ENCODE measurements at regions not wholly inside any gene's neighbourhood (a gene's known extent, or its start where the extent isn't known, plus 50 kb on each side); places are given as distances from the start of the nearest gene placed in this dataset.

- no peak for DNase-seq
Measured at GRCh38 chr19:30155381-30156200, 213.6 kb downstream of the URI1 start.

GRCh38 chr19:30156646-30157045 is 214.6 kb downstream of the URI1 start:
- no peak for DNase-seq

DNA sequence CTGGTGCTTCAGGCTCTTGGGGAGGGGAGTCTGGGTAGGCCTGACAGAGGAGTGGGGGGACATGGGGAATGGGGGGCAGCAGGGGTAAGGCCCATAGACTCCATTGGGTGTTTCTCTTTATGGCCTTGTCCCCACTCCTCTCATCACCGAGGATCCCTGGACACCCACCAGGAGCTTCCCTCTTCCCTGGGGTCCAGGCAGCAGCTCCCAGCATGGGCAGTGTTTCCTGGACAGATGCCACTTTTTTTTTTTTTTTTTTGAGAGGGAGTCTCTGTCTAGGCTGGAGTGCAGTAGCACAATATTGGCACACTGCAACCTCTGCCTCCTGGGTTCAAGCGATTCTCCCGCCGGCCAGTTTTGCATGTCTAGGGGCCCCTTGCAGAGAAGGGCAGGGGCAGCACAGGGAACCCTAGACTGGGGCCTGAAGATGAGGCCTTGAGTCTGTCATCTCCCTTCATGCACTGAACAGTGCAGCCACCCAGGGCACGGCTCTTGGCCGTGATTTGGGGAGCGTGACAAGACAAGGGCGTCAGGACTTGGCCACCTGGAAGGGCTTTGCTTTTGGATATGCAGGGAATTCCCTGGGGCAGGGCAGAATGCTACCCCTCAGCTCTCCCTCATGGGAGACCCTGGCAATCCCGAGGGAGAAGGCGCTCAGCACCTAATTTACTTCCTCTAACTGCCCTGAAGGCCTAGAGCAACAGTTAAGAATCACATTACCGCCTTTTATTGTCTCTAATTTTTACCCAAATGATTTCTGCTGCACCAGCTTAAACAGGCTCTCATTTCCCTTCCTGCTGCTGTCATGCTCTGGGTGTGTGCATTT is 213.9 kb upstream of the ZNF536 start:
- DNase-seq, result no peak

DNA sequence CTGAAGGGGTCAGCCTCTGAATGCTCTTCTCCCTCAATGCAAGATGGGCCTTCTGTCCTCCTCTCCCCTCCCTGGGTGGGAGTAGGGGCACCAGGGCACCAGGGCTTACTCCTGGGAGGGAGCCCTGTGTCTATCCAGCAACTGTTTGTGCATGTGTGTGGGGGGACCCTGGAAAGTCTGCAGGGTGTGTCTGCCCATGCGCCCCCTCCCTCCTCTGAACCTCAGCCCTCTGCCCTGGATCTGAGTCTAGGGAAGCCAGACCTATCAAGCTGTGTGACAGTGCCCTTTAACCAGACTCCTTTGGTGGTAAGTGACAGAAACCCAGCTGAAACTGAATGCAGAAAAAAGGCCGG is 213.3 kb upstream of the ZNF536 start:
- no peak for DNase-seq

- DNase-seq, result no peak
Measured at GRCh38 chr19:30159636-30160035, 212.5 kb upstream of the ZNF536 start.

- DNase-seq, result no peak
Measured at GRCh38 chr19:30160426-30160825, 211.8 kb upstream of the ZNF536 start.

DNA sequence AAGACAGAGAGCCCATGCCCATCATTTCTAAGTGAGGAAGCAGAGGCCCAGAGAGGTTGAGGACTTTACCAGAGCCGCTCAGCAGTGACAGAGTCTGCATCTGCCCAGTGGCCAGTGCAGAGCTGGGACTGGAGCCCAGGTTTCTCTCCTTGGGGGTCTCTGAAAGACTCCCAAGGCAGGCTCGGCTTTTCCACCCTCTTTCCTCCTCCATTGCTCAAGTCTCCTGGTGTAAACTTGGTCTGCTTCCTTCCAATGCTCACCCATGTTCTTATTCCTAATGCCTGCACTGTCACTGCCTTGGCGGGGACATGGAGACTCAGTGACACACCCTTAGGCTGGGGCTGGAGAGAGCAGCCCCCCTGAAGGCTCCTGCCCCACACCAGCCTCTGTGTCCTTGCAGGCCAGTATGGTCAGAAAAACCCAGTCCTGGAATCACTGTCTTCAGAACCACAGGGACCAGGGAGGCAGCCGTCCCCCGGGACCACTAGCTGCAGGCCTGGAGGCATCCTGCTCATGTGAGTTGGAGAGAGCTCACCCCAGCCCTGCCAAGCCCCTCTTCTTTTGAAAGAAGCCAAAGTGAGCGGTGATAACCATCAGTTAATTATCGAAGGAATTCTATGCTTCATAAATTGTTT is 211.0 kb upstream of the ZNF536 start:
- DNase-seq, result no peak

DNA sequence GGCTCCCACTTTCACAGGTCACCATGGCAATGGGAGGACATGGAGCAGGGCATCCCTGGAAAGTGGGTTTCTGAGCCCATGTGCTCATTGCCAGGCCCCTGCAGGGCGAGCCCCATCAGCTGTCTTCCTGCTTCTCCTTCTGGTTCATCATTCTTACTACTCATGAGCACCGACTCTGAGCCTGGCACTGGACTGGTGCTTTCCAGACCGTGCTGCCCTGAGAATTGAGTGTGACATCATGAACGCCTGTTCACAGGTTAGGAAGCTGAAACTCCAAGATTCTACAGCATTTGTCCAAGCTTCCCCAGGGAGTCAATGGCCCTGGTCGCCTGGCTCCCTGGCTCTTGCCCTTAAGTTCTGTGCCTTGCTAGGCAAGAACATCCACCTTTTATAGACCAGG is 210.4 kb upstream of the ZNF536 start:
- no peak for DNase-seq

GRCh38 chr19:30162718-30163117 is 209.5 kb upstream of the ZNF536 start:
- DNase-seq, result no peak

DNA sequence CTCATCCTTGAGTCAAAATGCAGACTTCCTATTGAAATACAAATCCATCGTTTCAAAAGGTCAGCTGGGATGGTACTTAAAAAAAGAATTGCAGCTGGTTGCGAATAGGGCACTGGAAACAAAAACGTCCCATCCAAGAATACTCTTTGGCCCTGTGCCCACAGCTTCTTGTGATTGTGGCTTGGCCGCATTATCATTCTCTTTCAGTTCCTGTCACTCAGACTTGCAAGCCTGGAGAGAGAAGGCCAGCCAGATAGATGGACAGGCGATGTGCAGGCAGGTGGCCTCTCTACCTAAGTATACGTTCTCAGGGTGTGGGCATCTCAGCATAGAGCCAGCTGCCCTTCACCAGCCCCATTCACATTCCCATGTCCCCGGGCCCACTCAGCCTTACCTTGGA is 208.5 kb upstream of the ZNF536 start:
- DNase-seq, result no peak

DNA sequence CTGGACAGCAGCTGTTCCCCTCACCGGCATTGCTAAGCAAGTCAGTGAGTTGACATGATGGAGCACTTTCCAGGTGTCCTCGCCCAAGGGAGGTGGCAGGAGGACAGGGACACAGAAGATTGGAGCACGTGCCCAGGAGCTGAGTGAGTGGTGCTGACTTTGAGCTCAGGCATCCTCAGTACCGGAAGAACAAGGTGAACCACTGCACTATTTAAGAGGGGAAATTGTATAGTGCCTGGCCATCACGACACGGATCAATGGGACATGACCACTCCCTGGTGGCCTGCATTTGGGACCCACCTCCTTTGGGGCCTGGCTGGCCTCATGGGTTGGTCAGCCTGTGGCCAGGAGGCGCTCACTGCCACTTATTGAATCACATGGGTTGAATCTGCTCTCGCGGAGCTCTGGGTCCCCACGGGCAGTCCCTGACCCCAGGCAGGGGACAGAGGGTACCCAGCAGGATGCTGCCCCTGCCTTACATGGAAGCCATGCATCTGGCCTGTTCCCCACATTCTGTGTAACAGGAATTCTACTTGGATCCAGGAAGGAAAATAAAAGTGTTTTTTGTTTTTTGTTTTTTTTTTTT is 206.9 kb upstream of the ZNF536 start:
- no peak for DNase-seq

DNA sequence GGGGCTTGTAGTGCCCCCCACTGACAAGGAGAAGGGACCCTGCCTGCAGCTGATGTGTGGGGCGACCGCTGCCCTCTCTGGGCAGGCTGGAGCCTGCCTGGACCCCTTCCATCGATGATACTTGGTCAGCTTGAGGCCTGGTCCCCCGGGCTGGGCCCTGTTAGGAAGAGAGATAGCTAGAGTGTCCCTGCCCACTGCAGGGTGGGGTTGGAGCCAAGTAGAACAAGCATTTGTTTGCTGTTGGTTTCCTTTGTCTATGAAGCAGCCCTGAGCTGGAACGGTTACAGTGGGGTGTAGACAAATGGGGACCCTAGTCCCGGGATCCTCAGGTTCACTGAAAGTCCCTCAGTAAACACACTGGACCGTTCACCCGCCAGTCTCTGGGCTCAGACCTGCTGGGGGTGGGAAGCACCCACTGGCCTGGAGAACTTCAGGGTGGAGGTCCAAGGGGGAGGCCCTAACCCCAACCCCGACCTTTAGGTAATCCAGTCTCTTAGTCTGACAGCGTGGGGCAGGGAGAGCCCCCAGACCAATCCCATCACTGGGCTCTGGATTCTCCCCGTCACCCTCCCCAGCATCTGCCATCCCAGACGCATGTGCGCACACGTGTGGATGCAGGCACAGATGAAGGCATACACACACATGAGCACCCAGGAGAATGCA is 204.8 kb upstream of the ZNF536 start:
- no peak for DNase-seq

DNA sequence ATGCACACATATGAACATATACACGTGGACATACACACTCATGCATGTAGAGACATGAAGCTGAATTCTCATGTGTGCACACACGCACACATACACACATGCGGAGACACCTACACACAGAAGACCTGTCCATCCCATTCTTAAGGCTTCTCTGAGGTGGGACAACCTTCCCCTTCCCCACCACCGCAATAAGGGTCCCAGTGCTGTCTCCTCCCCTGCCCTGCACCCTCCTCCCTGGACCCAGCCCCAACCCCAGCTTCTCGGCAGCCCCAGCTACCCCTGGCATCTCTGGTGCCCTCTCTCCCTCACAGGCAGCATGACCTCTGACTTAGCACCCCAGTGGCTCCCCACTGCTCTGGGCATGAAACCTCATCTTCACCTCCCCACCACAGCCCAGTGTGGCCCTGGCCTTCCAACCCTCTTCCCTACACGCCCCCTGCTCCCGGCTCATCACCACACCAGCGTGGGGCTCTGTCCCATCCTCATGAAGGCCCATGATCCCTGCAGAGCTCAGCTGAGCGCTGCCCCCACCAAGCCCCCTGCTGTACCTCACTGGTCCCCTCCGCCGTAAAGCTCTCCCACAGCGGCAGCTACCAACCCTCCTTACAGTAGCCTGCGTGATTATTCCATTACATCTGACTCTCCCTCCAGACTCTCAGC is 204.1 kb upstream of the ZNF536 start:
- DNase-seq, result no peak

GRCh38 chr19:30168760-30169159 is 203.4 kb upstream of the ZNF536 start:
- DNase-seq, result no peak

DNA sequence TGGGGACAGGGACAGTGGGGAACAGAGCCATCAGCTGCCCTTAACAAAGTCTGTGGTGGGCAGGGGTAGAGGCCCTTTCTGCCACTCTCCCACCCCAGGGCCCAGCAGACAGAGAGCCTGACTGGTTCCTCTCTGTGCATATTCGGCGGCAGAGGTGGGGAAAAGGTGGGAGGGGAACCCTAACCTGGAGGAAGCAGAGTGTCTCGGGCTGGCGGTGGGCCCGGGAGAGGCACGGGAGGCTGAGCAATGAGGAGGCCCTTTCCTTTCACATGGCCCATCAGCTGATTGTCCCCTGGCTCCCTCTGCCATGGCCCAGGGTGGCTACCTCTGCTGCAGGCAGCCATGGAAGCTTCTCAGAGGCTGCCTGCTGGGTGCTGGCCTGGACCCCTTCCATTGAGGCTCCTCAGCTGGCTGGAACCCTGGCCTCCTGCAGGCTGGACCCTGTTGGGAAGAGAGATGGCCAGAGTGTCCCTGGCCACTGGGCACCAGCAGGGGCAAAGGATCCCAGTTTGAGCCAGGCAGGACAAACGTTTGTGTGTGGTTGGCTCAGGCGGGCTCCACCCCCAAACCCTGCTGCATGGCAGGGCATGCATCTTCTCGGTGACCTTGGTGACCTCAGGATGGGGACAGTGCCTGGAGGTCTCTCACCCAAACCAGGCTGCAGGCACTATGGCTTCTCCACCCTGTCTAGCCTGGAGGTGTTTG is 202.8 kb upstream of the ZNF536 start:
- DNase-seq, result no peak

DNA sequence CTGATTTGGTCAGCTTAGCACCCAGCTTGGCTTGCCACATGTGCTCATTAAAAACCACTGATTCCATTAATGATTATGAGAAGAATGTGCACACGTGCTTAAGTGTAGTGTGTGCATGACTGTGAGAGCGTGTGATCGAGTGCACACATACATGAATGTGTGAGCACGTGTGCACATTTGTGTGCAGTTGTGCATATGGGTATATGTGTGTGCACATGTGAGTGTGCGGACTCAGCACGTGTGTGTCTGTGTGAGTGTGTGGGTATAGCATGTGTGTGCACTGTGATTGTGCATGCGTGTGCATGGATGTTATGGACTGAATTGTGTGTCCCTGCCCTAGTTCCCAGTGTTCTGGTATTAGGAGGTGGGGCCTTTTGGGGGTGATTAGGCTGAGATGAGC is 202.1 kb upstream of the ZNF536 start:
- no peak for DNase-seq

DNA sequence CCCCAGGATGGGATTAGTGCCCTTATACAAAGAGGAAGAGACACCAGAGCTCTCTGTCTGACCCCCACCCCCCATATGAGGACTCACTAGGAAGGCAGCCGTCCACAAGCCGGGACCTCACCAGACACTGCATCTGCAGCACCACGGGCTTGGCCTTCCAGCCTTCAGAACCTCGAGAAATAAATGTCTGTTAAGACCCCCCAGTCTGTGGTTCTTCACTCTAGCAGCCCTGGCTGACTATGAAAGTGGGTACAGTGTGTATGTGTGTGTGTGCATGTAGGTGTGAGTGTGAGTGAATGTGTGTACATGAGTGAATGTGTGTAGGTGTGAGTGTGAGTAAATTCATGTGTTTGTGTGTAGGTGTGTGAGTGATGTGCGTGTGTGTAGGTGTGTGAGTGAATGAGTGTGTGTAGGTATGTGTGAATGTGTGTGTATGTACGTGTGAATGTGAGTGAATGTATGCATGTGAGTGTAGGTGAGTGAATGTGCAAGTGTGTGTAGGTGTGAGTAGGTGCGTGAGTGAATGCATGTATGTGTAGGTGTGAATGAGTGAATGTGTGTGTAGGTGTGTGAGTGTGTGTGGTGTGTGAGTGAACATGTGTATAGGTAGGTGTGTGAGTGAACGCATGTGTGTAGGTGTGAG is 201.6 kb upstream of the ZNF536 start:
- no peak for DNase-seq

DNA sequence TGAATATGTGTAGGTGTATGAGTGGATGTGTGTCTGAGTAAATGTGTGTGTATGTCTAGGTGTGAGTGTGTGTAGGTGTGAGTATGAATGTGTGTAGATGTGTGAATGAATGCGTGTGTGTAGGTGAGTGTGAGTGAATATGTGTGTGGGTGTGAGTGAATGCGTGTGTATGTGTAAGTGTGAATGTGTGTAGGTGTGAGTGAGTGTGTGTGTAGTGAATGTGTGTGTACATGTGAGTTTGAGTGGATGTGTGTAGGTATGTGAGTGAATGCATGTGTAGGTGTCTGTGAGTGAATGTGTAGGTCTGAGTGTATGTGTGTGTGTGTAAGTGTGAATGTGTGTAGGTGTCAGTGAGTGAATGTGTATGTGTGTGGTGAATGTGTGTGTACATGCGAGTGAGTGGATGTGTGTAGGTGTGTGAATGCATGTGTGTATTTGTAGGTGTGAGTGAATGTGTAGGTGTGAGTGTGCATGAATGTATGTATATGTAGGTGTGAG is 201.0 kb upstream of the ZNF536 start:
- no peak for DNase-seq

DNA sequence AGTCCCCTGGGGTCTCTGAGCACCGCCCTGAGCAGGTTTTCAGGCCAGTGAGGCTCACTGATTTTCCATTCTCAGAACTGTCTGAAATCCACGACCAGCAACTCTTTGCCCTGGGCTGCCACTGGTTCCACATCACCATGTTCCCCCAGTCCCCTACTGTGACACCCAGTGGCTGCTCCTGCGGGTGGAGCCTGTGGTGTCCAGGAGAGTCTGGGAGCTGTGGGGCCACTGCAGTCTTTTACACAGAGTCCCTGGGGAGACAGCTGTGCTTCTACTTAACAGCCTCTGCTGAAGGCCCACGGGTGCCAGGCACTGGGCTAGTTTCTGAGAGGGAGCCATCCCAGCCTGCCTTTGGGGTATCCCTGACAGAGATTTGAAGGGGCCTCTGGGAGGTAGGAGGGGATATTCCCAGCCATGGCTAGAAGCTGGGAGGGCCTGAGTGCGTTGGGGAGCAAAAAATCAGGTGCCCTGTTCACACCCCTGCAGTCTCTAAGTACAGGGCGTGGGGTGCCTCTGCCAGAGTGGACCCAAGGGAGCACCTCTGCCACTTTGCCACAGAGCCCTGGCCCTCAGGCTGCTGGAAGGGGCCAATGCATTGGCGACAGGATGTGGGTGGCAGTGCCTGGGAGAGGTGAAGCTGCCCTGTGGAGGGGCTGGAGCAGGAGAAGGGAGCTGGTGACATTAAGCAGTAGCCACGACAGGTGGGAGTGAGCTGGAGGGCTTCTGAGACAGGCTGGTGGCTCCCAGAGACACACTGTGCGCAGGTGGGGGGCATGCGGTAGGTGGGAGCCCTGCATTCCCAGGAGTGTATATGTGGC is 200.2 kb upstream of the ZNF536 start:
- DNase-seq, result no peak

GRCh38 chr19:30172613-30173242 is 199.5 kb upstream of the ZNF536 start:
- no peak for DNase-seq

Measured in suppressor macrophage treated with lipopolysaccharide for 4 hours (primary cell).